ENCODE measurements at regions not wholly inside any gene's neighbourhood (a gene's known extent, or its start where the extent isn't known, plus 50 kb on each side); places are given as distances from the start of the nearest gene placed in this dataset.
A peak's percentile ranks its signal among the peaks of the same experiment; 100 is the strongest.

GRCh38 chr6:40274058-40274457 lies 313.1 kb downstream of the LRFN2 start:
- intact Hi-C loops (cut with micrococcal nuclease; ENCODE audit: unreplicated experiment): no loop called here
- CTCF ChIA-PET: no interaction called here
- H3K27me3 ChIP-seq (replicated peaks; ENCODE audit: insufficient read depth, low read depth, low read length, poor library complexity): no peaks in the 10 kb centered on the region
- H3K27ac ChIP-seq (ENCODE audit: low read depth, low read length, poor library complexity, severe bottlenecking): no peak overlapping the region
- no peaks in the 10 kb centered on the region for H3K36me3 ChIP-seq (ENCODE audit: insufficient read depth, low read length, poor library complexity, severe bottlenecking)
- POLR2A ChIA-PET (ENCODE audit: low non-redundant PET): no interaction called here
- BruUV-seq (replicated peaks): no TSS peak
- DNase-seq (ENCODE audit: low spot score): peak; percentile 29
- TF ChIP-seq EZH2 (IDR thresholded peaks at IDR 0.05; ENCODE audit: borderline replicate concordance, low read depth, low read length, poor library complexity, severe bottlenecking) (no peak), CTCF (conservative IDR thresholded peaks at IDR 0.05; ENCODE audit: low read depth, low read length) (no peak)
- no peaks in the 10 kb centered on the region for H3K4me1 ChIP-seq (ENCODE audit: insufficient read depth, low read length, poor library complexity, severe bottlenecking)
- H3K9me3 ChIP-seq (ENCODE audit: low read depth, low read length, poor library complexity, severe bottlenecking): no peaks in the 10 kb centered on the region
- no peak overlapping the region for H3K4me3 ChIP-seq (ENCODE audit: low read depth, low read length, poor library complexity, severe bottlenecking)

DNA sequence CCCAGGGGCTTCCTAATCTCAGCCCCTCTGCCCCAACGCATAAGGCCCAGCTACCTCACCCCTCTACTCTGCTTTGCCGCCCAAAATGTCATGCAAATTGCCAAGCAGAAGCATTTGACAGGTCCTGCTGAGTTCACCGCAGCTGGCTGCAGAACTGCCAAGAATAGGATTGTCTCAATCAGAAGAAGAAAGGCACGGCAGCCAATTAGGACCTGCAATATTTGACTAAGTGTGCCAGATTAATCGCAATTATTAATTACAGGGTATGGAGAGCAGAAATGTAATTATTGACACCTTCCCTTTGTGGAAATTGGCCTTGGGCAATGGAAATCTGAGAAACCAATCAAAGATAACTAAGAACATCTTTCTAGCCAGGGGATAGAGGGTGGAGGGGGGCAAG lies 318.6 kb downstream of the LRFN2 start:
- intact Hi-C loops (cut with micrococcal nuclease; ENCODE audit: unreplicated experiment): no loop called here
- H3K4me3 ChIP-seq (ENCODE audit: low read depth, low read length, poor library complexity, severe bottlenecking): no peak overlapping the region
- no peak overlapping the region for H3K27ac ChIP-seq (ENCODE audit: low read depth, low read length, poor library complexity, severe bottlenecking)
- POLR2A ChIA-PET (ENCODE audit: low non-redundant PET): no interaction called here
- H3K4me1 ChIP-seq (ENCODE audit: insufficient read depth, low read length, poor library complexity, severe bottlenecking): no peaks in the 10 kb centered on the region
- H3K36me3 ChIP-seq (ENCODE audit: insufficient read depth, low read length, poor library complexity, severe bottlenecking): no peaks in the 10 kb centered on the region
- no peaks in the 10 kb centered on the region for H3K27me3 ChIP-seq (replicated peaks; ENCODE audit: insufficient read depth, low read depth, low read length, poor library complexity)
- no TSS peak for BruUV-seq (replicated peaks)
- no peak for DNase-seq (ENCODE audit: low spot score)
- TF ChIP-seq EZH2 (IDR thresholded peaks at IDR 0.05; ENCODE audit: borderline replicate concordance, low read depth, low read length, poor library complexity, severe bottlenecking): no peak
- no peak for TF ChIP-seq CTCF (conservative IDR thresholded peaks at IDR 0.05; ENCODE audit: low read depth, low read length)
- CTCF ChIA-PET: no interaction called here
- no peaks in the 10 kb centered on the region for H3K9me3 ChIP-seq (ENCODE audit: low read depth, low read length, poor library complexity, severe bottlenecking)

DNA sequence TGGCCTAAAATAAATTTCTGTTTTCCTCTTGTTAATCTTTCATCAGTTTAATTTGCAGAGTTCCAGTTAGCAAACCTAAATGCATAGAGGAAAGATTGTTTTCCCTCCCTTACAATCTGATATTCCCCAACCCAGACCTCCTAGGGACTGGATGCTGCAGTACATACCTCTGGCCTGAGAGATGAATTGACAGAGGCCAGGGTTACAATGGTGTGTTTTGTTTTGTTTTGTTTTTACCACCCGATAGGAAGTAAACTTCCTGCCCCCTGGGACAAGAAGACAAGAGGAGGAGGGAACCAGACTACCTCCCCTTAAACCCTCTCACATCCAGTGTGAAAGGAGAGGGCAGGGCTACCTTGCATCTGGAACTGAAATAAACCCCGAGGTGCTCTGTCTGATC lies 319.0 kb downstream of the LRFN2 start:
- no peaks in the 10 kb centered on the region for H3K36me3 ChIP-seq (ENCODE audit: insufficient read depth, low read length, poor library complexity, severe bottlenecking)

More for the DNA sequence above, 319.0 kb downstream of the LRFN2 start:
- no TSS peak for BruUV-seq (replicated peaks)
- TF ChIP-seq CTCF (conservative IDR thresholded peaks at IDR 0.05; ENCODE audit: low read depth, low read length): no peak
- TF ChIP-seq EZH2 (IDR thresholded peaks at IDR 0.05; ENCODE audit: borderline replicate concordance, low read depth, low read length, poor library complexity, severe bottlenecking): no peak
- H3K9me3 ChIP-seq (ENCODE audit: low read depth, low read length, poor library complexity, severe bottlenecking): no peaks in the 10 kb centered on the region
- H3K27ac ChIP-seq (ENCODE audit: low read depth, low read length, poor library complexity, severe bottlenecking): no peak overlapping the region
- CTCF ChIA-PET: no interaction called here
- no peaks in the 10 kb centered on the region for H3K4me1 ChIP-seq (ENCODE audit: insufficient read depth, low read length, poor library complexity, severe bottlenecking)
- H3K4me3 ChIP-seq (ENCODE audit: low read depth, low read length, poor library complexity, severe bottlenecking): no peak overlapping the region
- DNase-seq (ENCODE audit: low spot score): no peak
- H3K27me3 ChIP-seq (replicated peaks; ENCODE audit: insufficient read depth, low read depth, low read length, poor library complexity): no peaks in the 10 kb centered on the region
- POLR2A ChIA-PET (ENCODE audit: low non-redundant PET): no interaction called here
- intact Hi-C loops (cut with micrococcal nuclease; ENCODE audit: unreplicated experiment): no loop called here

All from A673 (cell line).